NCI-H82 treated with DMSO at 0.1 percent for 48 hours (cell line): ENCODE measurements at regions not wholly inside any gene's neighbourhood (a gene's known extent, or its start where the extent isn't known, plus 50 kb on each side); places are given as distances from the start of the nearest gene placed in this dataset.

Experiments used
- DNase-seq: peaks from one replicate; lab custom pipeline; 2025; ENCODE audit not compliant: unreplicated experiment; lab: John Stamatoyannopoulos, UW

- DNase-seq, result no peak
Observed at GRCh38 chr13:61470786-61471185, 55.1 kb upstream of the PCDH20 start.

- DNase-seq, result no peak
Observed at GRCh38 chr13:61466280-61466679, 50.6 kb upstream of the PCDH20 start.
